Testis (tissue), 2 donors: ENCODE measurements at regions not wholly inside any gene's neighbourhood (a gene's known extent, or its start where the extent isn't known, plus 50 kb on each side); places are given as distances from the start of the nearest gene placed in this dataset.

ENCODE experiments used
- POLR2A ChIP-seq: fragments of 450-650 bp; IDR thresholded peaks from one replicate; pipeline ENCODE4 v1.6.1; 2017; ENCODE audit warnings: antibody characterized with exemption, mild to moderate bottlenecking, moderate library complexity
- TF ChIP-seq, protein P1 (sequence below), 3 experiments: fragments of 450-650 bp in 2 of 3; fragments of 200-600 bp in 1 of 3; sonication (generic) in 1 of 3; IDR thresholded peaks; one replicate each; pipeline ENCODE4 v1.5.1; 2016 to 2019; ENCODE audit warnings: antibody characterized with exemption in 3 of 3, mild to moderate bottlenecking in 2 of 3, moderate library complexity in 1 of 3

DNA sequence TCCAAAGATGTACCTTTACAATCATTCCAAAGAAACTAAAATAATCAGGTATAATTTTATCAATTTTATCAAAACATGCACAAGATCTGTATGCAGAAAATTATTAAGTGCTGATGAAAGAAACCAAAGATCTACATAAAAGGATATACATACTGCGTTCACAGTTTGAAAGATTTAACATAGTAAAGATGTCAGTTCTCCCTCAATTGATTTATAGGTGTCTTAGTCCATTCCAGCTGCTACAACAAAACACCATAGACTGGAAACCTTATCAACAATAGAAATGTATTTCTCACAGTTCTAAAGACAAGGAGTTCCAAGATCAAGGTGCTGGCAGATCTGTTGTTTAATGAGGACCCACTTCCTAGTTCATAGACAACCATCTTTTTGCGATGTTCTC is 189.0 kb upstream of the CCDC54 start:
- TF ChIP-seq, protein P1, sequence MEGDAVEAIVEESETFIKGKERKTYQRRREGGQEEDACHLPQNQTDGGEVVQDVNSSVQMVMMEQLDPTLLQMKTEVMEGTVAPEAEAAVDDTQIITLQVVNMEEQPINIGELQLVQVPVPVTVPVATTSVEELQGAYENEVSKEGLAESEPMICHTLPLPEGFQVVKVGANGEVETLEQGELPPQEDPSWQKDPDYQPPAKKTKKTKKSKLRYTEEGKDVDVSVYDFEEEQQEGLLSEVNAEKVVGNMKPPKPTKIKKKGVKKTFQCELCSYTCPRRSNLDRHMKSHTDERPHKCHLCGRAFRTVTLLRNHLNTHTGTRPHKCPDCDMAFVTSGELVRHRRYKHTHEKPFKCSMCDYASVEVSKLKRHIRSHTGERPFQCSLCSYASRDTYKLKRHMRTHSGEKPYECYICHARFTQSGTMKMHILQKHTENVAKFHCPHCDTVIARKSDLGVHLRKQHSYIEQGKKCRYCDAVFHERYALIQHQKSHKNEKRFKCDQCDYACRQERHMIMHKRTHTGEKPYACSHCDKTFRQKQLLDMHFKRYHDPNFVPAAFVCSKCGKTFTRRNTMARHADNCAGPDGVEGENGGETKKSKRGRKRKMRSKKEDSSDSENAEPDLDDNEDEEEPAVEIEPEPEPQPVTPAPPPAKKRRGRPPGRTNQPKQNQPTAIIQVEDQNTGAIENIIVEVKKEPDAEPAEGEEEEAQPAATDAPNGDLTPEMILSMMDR (IDR thresholded peaks at IDR 0.05), result no peak
- no peak for TF ChIP-seq POLR2A
